Retina (tissue), 1 donor: ENCODE measurements at regions not wholly inside any gene's neighbourhood (a gene's known extent, or its start where the extent isn't known, plus 50 kb on each side); places are given as distances from the start of the nearest gene placed in this dataset.
A peak's percentile ranks its signal among the peaks of the same experiment; 100 is the strongest.

ENCODE experiments used
- DNase-seq: peaks from one replicate; pipeline ENCODE4 v3.0.0-alpha.2; 2016

- DNase-seq = no peak
Observed at GRCh38 chr6:10303608-10304506, 111.0 kb downstream of the TFAP2A start.

DNA sequence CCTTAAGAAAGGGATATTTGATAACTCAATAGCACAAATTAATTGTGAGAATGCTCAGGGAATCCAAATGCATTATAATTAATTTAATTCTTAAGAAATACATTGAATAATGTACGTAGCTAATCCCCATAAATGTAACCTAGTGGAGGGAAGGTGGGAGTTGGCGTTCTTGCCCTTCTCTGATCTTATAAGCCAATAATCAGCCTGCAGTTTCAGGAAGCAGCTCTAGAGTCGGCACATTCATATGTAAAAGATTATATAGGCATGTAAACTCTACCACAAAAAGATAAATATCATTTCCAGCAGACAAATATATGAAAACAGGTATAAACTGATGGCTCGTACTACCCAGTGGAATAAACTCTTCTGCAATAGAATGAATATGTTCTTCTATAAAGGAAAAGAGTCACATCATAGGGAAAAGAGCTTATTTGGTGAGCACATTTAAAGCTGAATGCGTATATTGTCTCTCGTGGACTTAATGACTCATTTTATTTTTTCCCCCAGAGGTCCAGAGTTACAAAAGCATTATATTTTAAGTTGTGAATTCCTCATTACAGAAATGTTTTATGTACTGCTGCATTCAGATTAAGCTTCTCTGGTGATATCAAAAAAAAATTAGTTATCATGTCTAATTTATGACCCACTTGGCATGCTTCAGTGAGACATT, 112.2 kb downstream of the TFAP2A start:
- DNase-seq = no peak

DNA sequence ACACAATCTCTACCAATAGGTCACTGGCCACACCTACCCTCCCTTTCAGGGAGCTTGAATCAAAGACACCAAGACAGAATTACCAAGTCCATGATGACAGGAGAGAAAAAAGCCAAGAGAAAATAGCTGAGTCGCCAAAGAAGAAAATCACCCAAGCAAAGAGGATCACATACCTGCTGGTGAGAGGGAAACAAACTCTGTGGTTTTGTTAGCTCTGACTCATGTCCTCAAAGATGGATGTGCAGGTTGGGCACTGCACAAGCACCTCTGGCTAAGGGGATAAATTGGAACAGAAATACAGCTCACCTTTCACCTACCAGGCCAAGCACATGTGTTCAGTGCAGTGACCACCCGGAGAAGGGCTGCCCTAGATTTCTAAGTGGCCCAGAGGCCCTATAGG, 114.8 kb downstream of the TFAP2A start:
- no peak for DNase-seq

DNA sequence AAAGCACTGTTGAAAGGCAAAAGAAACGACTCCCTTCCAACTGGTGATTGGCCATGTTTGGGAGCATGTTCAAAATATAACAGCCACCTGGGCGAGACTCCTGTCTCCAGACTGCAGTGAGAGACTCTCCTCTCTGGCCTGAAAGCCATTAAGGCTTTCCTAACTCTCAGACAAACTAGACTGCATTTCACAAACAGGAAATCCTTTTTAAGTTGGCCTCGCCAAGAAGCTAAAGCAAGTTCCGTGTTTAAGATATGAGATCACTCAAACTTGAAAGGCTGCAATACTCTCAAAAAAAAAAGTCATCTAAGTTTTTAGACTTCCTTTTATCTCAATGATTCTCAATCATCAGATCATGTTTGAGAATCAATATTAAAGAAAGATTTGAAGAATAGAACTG, 117.0 kb downstream of the TFAP2A start:
- DNase-seq = no peak

GRCh38 chr6:10278746-10279145, 136.1 kb downstream of the TFAP2A start:
- no peak for DNase-seq

DNA sequence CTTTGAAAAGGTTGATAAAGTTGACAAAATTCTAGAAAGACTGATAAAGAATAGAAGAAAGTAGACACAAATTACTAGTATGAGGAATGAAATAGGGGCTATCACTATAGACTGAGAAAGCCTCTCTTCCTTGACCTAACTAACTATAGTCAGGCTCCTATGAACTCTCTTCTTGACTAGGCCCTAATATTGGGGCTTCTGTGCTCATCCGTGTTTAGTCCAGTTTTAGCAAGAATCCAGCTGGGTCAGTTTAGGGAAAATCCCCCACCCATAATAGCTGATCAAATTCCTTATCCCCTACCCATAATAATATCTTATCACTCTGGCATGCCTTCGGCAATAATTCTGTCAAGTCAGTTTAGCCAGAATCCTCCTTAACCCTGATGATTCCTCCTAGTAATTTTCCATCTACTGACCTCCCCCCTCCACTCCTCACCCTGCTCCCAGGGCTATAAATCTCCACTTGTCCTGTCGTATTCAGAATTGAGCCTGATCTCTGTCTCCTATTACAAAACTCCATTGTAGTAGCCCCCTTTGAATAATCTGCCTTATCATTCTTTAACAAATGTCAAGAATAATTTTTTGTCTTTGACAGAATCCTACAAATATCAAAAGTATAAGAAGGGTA, 138.1 kb downstream of the TFAP2A start:
- no peak for DNase-seq

GRCh38 chr6:10276106-10276505, 138.8 kb downstream of the TFAP2A start:
- no peak for DNase-seq

GRCh38 chr6:10272591-10272990, 142.3 kb downstream of the TFAP2A start:
- DNase-seq = no peak

GRCh38 chr6:10271982-10272381, 142.9 kb downstream of the TFAP2A start:
- no peak for DNase-seq

DNA sequence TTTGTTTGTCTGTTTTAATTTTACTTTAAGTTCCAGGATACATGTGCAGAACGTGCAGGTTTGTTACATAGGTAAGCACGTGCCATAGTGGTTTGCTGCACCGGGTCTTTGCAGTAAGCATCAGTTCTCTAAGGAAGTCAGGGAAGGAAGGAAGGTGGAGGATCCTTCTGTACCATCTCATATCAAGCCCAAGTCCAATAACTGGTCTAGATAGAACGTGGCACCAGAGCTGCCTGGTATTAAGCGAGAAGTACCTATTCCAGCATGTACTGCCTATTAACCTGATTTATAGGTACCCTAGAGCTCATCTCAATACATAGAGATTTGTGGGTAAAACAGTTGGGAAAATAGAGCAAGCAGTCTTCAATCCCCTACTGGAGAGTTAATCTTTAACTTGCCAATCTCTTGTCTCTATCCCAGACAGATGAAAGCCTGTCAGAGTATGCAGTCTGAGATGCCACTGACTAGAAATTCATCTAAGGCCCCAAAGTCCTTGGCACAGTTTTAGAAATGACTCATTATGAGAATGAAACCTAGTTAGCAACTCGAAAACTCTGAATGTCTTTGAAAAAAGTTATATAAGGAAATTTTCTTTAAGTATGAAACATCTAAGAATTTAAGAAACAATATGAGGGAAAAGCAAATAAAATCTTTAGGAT, 144.9 kb downstream of the TFAP2A start:
- no peak for DNase-seq

DNA sequence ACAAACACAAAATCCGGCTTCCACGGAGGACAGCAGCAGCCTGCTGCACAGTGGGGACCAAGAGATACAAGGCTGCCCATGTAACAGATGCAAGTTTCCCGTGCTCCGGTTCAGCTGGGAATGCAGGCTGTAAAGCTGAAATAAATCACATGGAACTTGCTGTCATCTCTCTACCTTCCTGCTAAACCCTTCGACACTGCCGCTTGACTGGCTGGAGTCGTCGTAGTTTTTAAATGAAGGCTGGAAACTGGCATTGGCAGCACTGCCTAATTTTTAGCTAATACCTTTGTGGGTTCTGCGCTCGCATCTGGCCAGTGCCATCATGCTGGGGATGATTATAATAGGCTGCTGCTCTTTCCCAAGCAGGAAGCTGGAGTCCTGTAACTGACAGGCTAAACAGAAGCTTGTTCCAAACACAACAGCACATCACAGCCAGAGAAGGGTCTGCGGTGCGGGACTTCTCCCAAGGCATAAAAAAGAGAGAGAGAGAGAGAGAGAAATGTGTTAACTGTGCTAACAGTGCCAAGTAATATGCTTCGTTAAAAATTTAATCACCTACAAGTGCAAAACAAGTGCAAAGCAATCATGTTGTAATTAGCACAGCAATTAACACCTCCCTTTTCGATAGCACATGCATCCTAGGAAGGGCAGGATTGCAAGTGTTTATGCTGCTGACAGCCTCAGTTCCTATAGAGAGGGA, 146.1 kb downstream of the TFAP2A start:
- peak; percentile 77 for DNase-seq

DNA sequence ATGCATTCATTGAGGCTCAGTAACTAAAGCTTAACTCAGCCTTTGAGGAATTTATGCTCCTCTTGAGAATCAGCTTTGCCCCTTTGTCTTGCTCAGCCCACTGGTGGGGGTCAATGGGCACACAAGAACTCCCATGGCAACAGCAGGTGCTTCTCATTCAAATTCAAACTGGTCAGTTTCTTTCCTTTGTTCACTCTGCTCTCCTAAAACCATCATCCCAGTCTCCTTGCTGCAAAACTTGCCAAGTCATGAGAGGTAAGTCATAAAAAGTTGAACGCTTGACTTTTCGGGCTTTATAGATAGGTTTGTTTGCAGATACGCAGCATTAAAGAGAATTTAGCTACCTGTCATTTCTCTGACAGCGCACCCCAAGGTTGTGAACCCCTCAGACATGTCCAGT, 146.8 kb downstream of the TFAP2A start:
- DNase-seq = no peak

GRCh38 chr6:10266462-10266861, 148.4 kb downstream of the TFAP2A start:
- no peak for DNase-seq

DNA sequence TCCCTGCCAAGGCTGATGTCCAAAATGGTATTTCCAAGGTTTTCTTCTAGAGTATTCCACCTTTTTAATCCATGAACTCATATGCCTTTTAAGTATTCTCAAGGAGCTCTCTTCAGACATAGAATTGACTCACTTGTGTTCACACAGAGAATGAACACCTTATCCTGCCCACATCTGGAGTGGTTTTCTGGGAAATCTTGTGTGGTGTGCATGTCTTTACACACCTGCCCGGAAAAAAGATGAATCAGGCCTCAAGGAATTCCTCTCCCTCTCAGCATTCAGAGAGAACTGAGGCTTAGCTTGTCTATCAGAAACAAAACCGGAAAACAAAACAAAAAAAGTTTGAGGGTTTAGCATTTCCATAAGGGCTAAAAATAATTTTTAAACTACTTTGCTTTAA, 148.8 kb downstream of the TFAP2A start:
- no peak for DNase-seq

DNA sequence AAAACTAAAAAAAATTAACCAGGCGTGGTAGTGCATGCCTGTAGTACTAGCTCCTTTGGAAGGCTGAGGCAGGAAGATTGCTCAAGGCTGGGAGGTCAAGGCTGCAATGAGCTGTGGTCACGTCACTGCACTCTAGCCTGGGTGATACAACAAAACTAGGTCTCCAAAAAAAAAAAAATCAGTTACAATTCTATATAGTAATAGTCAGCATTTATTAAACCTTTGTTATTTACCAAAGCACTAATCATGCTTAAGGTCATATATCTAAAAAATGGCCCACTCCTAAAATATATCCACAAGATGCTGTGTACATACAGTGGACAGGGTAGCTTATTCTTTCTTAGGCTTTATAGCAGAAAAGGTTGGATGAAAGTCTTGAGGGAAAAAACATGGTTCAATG, 152.4 kb downstream of the TFAP2A start:
- no peak for DNase-seq

DNA sequence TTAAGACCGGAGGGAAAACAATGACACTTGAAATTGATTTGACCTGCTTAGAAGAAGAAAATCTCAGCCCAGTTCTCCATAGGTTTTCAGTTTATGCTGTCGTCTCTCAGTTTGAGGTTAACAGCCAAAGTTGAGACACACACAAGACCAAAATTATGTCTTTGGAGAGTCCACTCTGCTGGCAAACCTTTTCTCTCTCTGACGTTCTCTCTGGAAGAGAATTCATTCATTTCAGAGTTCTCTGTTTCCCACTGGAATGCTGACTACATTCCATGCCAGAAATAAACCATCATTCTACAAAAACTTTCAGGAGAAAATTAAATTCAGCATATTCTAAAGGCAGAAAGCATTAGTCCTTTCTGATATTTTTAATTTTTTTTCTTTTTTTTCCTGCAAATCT, 155.2 kb downstream of the TFAP2A start:
- DNase-seq = no peak

DNA sequence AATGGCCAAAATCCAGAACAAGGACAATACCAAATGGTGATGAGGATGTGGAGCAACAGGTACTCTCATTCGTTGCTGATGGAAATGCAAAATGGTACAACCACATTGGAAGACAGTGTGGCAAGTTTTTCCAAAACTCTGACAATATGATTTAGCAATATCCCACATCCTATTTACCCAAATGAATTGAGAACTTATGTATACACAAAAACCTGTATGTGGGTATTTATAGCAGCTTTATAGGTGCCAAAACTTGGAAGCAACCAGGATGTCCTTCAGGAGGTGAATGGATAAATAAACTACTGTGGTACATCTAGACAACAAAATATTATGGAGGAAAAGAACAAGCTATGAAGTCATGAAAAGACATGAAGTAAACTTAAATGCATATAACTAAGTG, 156.5 kb downstream of the TFAP2A start:
- no peak for DNase-seq

GRCh38 chr6:10256113-10256690, 158.7 kb downstream of the TFAP2A start:
- DNase-seq = no peak

GRCh38 chr6:10250655-10251220, 164.1 kb downstream of the TFAP2A start:
- DNase-seq = no peak

DNA sequence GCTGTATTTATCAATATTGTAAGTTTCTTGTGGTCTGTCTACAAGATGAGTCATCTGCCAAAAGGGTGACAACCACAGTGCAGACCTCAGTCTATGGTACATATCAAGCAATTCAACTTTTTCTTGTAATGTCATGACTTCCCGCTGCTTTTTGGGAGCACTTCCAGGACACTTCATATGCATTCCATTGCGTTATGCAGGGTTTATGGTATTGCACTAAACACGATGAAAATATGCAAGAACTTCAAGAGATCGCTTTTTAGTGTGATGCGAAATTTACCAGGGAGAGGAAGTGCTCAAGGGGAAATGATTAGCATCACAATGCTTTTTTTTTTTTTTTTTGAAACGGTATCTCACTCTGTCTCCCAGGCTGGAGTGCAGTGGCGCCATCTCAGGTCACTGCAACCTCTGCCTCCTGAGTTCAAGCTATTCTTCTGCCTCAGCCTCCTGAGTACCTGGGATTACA, 166.5 kb downstream of the TFAP2A start:
- DNase-seq = no peak

GRCh38 chr6:10237298-10238038, 177.4 kb downstream of the TFAP2A start:
- no peak for DNase-seq
